Liver (tissue), 8 donors: ENCODE measurements at regions not wholly inside any gene's neighbourhood (a gene's known extent, or its start where the extent isn't known, plus 50 kb on each side); places are given as distances from the start of the nearest gene placed in this dataset.

ENCODE experiments used
- DNase-seq: peaks from one replicate; pipeline ENCODE4 v3.0.0-alpha.2; 2017; ENCODE audit warnings: low spot score
- H3K27ac ChIP-seq, 2 donors: one replicate each; pipeline ENCODE4 v1.7.0; 2013; ENCODE audit warnings: inconsistent platforms in 2 of 2, low read length in 2 of 2, control low read depth in 1 of 2, low read depth in 1 of 2, mild to moderate bottlenecking in 1 of 2
- H3K27me3 ChIP-seq, 4 donors: one replicate each; pipeline versions ENCODE4 v1.6.1 to v1.7.0; 2013; ENCODE audit warnings: low read length in 3 of 4, inconsistent platforms in 1 of 4, mild to moderate bottlenecking in 1 of 4, moderate library complexity in 1 of 4; ENCODE audit not compliant: control insufficient read depth in 4 of 4, insufficient read depth in 4 of 4
- H3K36me3 ChIP-seq, 4 donors: one replicate each; pipeline versions ENCODE4 v1.6.1 to v1.7.0; 2013; ENCODE audit warnings: low read length in 3 of 4, mild to moderate bottlenecking in 3 of 4, low read depth in 1 of 4, moderate library complexity in 1 of 4; ENCODE audit not compliant: control insufficient read depth in 4 of 4, insufficient read depth in 3 of 4
- H3K4me1 ChIP-seq, 4 donors: one replicate each; pipeline versions ENCODE4 v1.6.1 to v1.7.0; 2013; ENCODE audit warnings: low read length in 3 of 4, mild to moderate bottlenecking in 3 of 4, moderate library complexity in 1 of 4; ENCODE audit not compliant: control insufficient read depth in 4 of 4, insufficient read depth in 4 of 4
- H3K4me3 ChIP-seq, 3 donors: one replicate each; pipeline versions ENCODE4 v1.6.1 to v1.7.0; 2013; ENCODE audit warnings: low read length in 3 of 3, control low read depth in 1 of 3, low read depth in 1 of 3, mild to moderate bottlenecking in 1 of 3
- H3K9ac ChIP-seq, 2 donors: one replicate each; pipeline ENCODE4 v1.7.0; 2013; ENCODE audit warnings: low read length in 2 of 2, mild to moderate bottlenecking in 2 of 2, moderate library complexity in 2 of 2, control low read depth in 1 of 2, low read depth in 1 of 2
- H3K9me3 ChIP-seq, 4 donors: one replicate each; pipeline versions ENCODE4 v1.6.1 to v1.7.0; 2013; ENCODE audit warnings: low read length in 3 of 4; ENCODE audit not compliant: control insufficient read depth in 4 of 4
- ATF3 ChIP-seq: IDR thresholded peaks from 2 replicates; pipeline ENCODE4 v1.6.1; 2016; ENCODE audit warnings: antibody characterized with exemption
- CTCF ChIP-seq: fragments of 150-350 bp; IDR thresholded peaks from 2 replicates; pipeline ENCODE4 v1.5.1; 2017; ENCODE audit warnings: improper control_type of control experiment, low read depth, low read length; ENCODE audit not compliant: missing input control
- EGR1 ChIP-seq, 2 donors: IDR thresholded peaks; 2 replicates each; pipeline ENCODE4 v1.6.1; 2016 to 2018; ENCODE audit warnings: antibody characterized with exemption in 2 of 2, low read depth in 2 of 2
- FOXA1 ChIP-seq: IDR thresholded peaks from 2 replicates; pipeline ENCODE4 v1.6.1; 2016; ENCODE audit warnings: antibody characterized with exemption
- GABPA ChIP-seq, 2 donors: IDR thresholded peaks in 1 of 2; conservative IDR thresholded peaks in 1 of 2; 2 replicates each; pipeline ENCODE4 v1.6.1; 2016; ENCODE audit warnings: antibody characterized with exemption in 2 of 2, mild to moderate bottlenecking in 1 of 2, moderate library complexity in 1 of 2
- HNF4A ChIP-seq, 2 donors: conservative IDR thresholded peaks; 2 replicates each; pipeline ENCODE4 v1.6.1; 2016; ENCODE audit warnings: antibody characterized with exemption in 2 of 2, mild to moderate bottlenecking in 2 of 2
- HNF4G ChIP-seq: IDR thresholded peaks from 2 replicates; pipeline ENCODE4 v1.6.1; 2016; ENCODE audit warnings: antibody characterized with exemption
- JUND ChIP-seq, 2 donors: IDR thresholded peaks; 2 replicates each; pipeline ENCODE4 v1.6.1; 2016; ENCODE audit warnings: antibody characterized with exemption in 2 of 2
- NR2F2 ChIP-seq: IDR thresholded peaks from 2 replicates; pipeline ENCODE4 v1.6.1; 2016; ENCODE audit warnings: antibody characterized with exemption
- RAD21 ChIP-seq, 2 donors: IDR thresholded peaks; 2 replicates each; pipeline ENCODE4 v1.6.1; 2016; ENCODE audit warnings: antibody characterized with exemption in 2 of 2, mild to moderate bottlenecking in 2 of 2
- REST ChIP-seq: IDR thresholded peaks from 2 replicates; pipeline ENCODE4 v1.6.1; 2016; ENCODE audit warnings: antibody characterized with exemption, mild to moderate bottlenecking
- RXRA ChIP-seq, 2 donors: IDR thresholded peaks; 2 replicates each; pipeline ENCODE4 v1.6.1; 2017 to 2018; ENCODE audit warnings: antibody characterized with exemption in 2 of 2, mild to moderate bottlenecking in 1 of 2
- TAF1 ChIP-seq: conservative IDR thresholded peaks from 2 replicates; pipeline ENCODE4 v1.6.1; 2016; ENCODE audit warnings: antibody characterized with exemption, mild to moderate bottlenecking
- YY1 ChIP-seq: IDR thresholded peaks from 2 replicates; pipeline ENCODE4 v1.6.1; 2016; ENCODE audit warnings: antibody characterized with exemption, mild to moderate bottlenecking
- ZBTB33 ChIP-seq: IDR thresholded peaks from 2 replicates; pipeline ENCODE4 v1.6.1; 2016; ENCODE audit warnings: antibody characterized with exemption
- WGBS: extraction: QIAGEN DNeasy Blood & Tissue Kit; methylation state at CpG from one replicate; pipeline ENCODE4 v1.1.7; 2013; 5-methylcytosine and 5-hydroxymethylcytosine counted together
- TF ChIP-seq, protein P1 (sequence below): IDR thresholded peaks from 2 replicates; pipeline ENCODE4 v1.6.1; 2016; ENCODE audit warnings: antibody characterized with exemption
- donor health status: healthy.
- donor health status: healthy.
- donor health status: healthy.
- donor health status: healthy.
- donor health status: healthy.

GRCh38 chr1:101522486-101522885 is 285.7 kb downstream of the S1PR1 start:
- H3K9me3 ChIP-seq = no peaks in the 10 kb centered on the region
- 83% methylated on average over 2 of the region's 2 CpGs for WGBS

DNA sequence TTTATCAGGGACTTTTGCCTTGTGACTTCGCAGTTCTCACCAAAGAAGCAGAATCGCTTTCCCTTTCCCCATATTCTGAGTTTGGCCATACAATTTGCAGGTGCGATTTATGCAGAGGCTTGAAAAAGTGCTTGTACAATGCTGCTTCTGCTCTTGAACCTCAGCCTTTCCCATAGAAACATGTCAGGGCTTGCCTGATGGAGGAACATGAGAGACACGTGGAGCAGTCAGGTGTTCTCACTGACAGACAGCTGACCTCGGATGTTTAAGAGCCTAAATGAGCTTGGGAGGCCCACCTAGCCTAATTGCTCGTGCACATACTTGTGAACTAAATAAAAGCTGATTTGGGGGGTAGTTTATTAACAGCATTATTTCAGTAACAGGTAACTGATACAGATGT is 290.0 kb downstream of the S1PR1 start:
- WGBS = 60% methylated on average over 6 of the region's 6 CpGs
- H3K36me3 ChIP-seq = no peaks in the 10 kb centered on the region
- no peaks in the 10 kb centered on the region for H3K9me3 ChIP-seq
- H3K9ac ChIP-seq = no peak overlapping the region
- no peaks in the 10 kb centered on the region for H3K4me1 ChIP-seq
- no peak for TF ChIP-seq RXRA (IDR thresholded peaks at IDR 0.05)
- TF ChIP-seq NR2F2 = no peak
- TF ChIP-seq GABPA (IDR thresholded peaks at IDR 0.05 in 1 of 2, conservative IDR thresholded peaks at IDR 0.05 in 1 of 2) = no peak
- TF ChIP-seq TAF1 = no peak
- TF ChIP-seq ZBTB33 = no peak
- no peak for TF ChIP-seq ATF3
- TF ChIP-seq HNF4A (conservative IDR thresholded peaks at IDR 0.05) = no peak
- TF ChIP-seq EGR1 (IDR thresholded peaks at IDR 0.05; ENCODE audit: low read depth in 2 of 2) = no peak
- no peak for TF ChIP-seq REST
- no peak for TF ChIP-seq FOXA1
- TF ChIP-seq RAD21 (IDR thresholded peaks at IDR 0.05) = no peak
- TF ChIP-seq, protein P1, sequence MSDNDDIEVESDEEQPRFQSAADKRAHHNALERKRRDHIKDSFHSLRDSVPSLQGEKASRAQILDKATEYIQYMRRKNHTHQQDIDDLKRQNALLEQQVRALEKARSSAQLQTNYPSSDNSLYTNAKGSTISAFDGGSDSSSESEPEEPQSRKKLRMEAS = no peak
- no peak for TF ChIP-seq YY1
- TF ChIP-seq JUND (IDR thresholded peaks at IDR 0.05) = no peak
- DNase-seq = no peak
- H3K27me3 ChIP-seq = no peaks in the 10 kb centered on the region
- H3K27ac ChIP-seq = no peak overlapping the region
- no peak overlapping the region for H3K4me3 ChIP-seq

More at GRCh38 chr1:101522486-101522885, 285.7 kb downstream of the S1PR1 start:
- no peak for TF ChIP-seq HNF4A (conservative IDR thresholded peaks at IDR 0.05)
- no peak for TF ChIP-seq CTCF
- TF ChIP-seq JUND (IDR thresholded peaks at IDR 0.05) = no peak
- no peak for TF ChIP-seq EGR1 (IDR thresholded peaks at IDR 0.05; ENCODE audit: low read depth in 2 of 2)
- no peak for TF ChIP-seq HNF4G
- no peak for TF ChIP-seq TAF1
- no peak for TF ChIP-seq NR2F2
- no peak for TF ChIP-seq YY1
- H3K4me1 ChIP-seq = no peaks in the 10 kb centered on the region
- no peak for DNase-seq
- H3K4me3 ChIP-seq = no peak overlapping the region
- no peaks in the 10 kb centered on the region for H3K27me3 ChIP-seq
- no peak overlapping the region for H3K27ac ChIP-seq
- no peaks in the 10 kb centered on the region for H3K36me3 ChIP-seq
- H3K9ac ChIP-seq = no peak overlapping the region
